ENCODE measurements at regions not wholly inside any gene's neighbourhood (a gene's known extent, or its start where the extent isn't known, plus 50 kb on each side); places are given as distances from the start of the nearest gene placed in this dataset.
"Not testable (repeated sequence)": the region's sequence is repeated elsewhere in the genome, so short reads cannot be mapped to it uniquely, and the experiment has no call there.

DNA sequence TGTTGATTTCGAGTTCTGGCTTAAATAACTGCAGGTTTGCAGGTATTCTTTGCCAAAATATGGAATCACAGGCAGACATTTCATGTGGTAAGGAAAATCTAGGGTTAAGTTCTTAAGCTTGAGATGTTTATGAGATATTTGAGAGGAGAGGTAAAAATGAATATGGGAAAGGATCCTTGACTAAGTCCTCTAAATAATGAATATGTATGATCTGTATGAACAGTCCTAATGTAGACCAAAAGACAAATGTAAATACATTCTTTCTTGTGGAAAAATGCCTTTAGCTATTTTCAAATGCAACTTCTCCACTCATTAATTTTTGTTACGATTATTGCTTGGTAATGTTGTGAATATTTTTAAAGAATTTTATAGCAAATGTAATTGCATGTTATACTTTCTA is 1632.6 kb downstream of the SUCLG1 start:
- DNase-seq (ENCODE audit: low read depth, low spot score): no peak

- no peak for DNase-seq (ENCODE audit: low read depth, low spot score)
Observed at GRCh38 chr2:82825410-82826090, 1633.5 kb downstream of the SUCLG1 start.

GRCh38 chr2:82823892-82824291 is 1635.2 kb downstream of the SUCLG1 start:
- no peak for DNase-seq (ENCODE audit: low read depth, low spot score)

- DNase-seq (ENCODE audit: low read depth, low spot score): no peak
Observed at GRCh38 chr2:82819951-82820350, 1639.1 kb downstream of the SUCLG1 start.

DNA sequence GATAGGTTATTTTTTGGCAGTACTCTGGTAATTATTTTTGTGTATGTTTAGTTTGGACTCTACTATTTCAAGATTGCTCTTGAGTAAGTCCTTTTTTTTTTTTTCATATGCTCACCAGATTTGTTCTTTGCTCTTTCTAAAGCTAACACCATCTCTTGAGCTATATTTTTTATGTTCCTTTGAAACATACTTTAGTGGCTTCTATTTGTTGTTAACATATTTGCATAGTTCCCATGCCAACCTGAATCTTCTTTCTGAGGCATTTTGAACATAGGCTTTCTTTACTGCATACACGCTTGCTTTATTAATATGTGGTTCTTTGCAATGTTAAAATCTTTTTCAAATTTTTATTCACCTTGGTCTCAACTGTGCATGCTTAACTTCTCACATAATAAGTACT is 1644.9 kb downstream of the SUCLG1 start:
- no peak for DNase-seq (ENCODE audit: low read depth, low spot score)

GRCh38 chr2:82811946-82812345 is 1647.1 kb downstream of the SUCLG1 start:
- DNase-seq (ENCODE audit: low read depth, low spot score): no peak

DNA sequence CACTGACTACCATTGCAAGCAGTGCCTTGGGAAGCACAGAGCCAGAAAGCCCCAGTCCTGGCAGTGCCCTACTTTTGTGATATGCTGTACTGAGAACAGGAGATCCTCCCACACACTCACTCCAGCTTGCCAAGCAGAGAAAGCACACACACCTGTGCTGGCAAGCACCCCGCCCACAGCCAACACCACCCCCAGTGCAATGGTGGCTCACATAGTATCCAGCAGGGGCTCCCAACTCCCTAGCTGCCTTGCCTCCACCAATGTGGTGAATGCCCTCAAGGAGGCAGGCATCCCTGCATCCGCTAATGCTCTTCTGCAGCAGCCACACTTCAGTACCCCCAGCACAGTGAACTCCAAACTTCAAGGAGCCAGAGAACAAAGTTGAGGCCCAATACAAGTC is 1655.8 kb downstream of the SUCLG1 start:
- no peak for DNase-seq (ENCODE audit: low read depth, low spot score)

GRCh38 chr2:82797469-82797868 is 1661.6 kb downstream of the SUCLG1 start:
- DNase-seq (ENCODE audit: low read depth, low spot score): no peak

- no peak for DNase-seq (ENCODE audit: low read depth, low spot score)
Observed at GRCh38 chr2:82796132-82796531, 1662.9 kb downstream of the SUCLG1 start.

- no peak for DNase-seq (ENCODE audit: low read depth, low spot score)
Observed at GRCh38 chr2:82795446-82795845, 1663.6 kb downstream of the SUCLG1 start.

DNA sequence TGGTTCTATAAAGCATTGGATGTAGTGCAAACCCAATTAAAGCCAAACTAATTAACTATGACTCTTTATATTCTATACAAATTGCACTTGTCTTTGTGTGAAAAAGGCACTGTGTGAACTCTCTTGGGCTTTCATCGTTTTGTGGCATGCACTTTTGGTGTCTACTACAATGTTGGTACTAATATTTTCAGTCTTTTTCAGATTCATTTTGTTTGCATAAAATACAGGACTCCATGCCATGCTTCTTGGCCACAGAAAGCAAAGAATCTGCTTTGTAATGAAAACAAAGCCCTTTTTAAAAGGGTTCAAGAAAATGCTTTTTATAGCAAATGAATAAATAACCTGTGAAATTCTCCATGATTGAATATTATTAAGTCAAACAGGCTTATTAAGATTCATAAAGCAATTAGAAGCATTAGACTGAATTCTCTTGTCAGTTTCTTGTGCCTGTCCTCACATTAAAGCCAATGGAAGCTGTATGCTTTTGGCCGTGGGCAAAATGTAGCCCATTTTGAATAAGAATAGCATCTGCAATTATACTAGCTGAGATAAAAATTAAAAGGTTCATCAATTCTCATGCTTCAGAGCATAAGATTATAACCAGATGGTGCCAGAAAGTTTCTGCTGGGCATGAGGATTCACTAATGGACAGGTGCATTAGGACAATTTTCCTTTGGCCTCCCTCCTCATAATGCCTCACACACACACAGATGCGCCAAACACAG is 1665.2 kb downstream of the SUCLG1 start:
- DNase-seq (ENCODE audit: low read depth, low spot score): no peak

GRCh38 chr2:82792316-82792715 is 1666.8 kb downstream of the SUCLG1 start:
- no peak for DNase-seq (ENCODE audit: low read depth, low spot score)

DNA sequence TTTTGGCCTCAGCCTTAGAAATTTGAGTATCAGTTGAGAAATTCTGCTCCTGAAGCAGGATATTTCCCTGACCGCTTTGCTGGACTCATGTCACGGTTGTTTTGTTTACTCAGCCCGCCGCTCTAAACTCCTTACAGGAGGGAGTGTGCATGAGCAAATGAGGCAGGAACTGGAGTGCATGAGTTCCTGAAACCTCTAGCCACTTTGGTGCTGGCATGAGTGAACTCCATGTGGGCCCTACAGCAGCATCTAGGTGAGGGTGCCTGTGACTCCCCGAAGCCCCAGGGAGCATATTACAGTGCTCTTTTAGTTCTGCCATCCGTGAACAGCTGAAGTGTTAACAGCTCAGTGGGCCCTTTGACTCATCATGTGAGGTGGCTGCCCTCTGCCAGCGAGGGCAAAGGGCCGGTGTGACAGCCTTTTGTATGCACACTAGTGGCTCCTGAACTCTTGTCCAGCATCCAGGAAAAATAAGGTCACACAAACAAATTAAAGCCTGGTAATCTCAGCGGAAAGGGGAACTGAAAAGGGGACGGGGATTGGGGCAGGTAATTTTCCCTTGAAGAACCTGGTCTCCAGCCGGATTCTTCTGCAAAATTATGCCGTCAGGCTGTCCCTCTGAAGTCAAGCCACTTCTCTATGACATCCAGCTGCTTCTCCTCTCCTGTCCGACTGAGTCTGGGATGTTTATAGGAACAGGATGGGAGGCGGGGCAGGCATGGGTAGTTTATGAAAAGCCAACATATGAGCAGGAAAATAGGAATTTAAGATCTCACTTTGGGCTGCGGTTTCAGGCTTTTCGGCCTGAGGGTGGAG is 1668.7 kb downstream of the SUCLG1 start:
- DNase-seq (ENCODE audit: low read depth, low spot score): no peak

DNA sequence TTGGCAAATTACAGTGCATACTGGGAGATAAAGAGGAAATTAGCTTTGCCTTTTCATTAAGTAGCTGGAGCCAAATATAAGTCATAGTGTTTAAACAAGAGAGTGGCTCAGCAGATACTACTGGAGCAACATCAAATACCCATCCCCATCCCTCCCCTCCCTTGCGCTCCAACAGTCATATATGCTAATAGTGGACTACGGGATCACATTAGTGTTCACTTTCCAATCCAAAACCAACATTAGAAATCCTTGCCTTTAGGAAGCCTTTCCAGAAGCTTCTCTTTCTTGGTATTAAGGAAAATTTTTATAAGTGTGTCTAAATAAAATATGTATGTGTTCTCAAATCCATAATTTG is 1669.3 kb downstream of the SUCLG1 start:
- DNase-seq (ENCODE audit: low read depth, low spot score): no peak

- no peak for DNase-seq (ENCODE audit: low read depth, low spot score)
Observed at GRCh38 chr2:82781176-82781915, 1677.7 kb downstream of the SUCLG1 start.

- DNase-seq (ENCODE audit: low read depth, low spot score): no peak
Observed at GRCh38 chr2:82780050-82780449, 1679.0 kb downstream of the SUCLG1 start.

DNA sequence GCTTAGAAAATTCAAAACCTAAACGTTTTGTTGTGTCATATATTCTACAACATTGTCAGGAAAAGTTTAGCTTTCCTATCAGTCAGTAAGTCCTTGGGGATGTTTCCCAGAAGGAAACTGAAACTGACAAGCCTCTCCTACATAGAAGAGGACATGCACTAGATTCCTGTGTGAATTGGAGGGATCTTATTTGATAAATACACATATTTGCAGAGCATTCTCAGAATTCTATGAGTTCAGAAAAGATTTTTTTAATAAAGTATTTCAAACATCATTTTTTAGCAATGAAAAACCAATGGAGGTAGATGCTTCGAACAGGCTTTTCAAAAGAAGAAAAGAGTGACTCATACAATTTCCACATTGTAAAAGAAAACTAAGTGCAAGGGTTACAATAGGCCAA is 1706.7 kb downstream of the SUCLG1 start:
- no peak for DNase-seq (ENCODE audit: low read depth, low spot score)

DNA sequence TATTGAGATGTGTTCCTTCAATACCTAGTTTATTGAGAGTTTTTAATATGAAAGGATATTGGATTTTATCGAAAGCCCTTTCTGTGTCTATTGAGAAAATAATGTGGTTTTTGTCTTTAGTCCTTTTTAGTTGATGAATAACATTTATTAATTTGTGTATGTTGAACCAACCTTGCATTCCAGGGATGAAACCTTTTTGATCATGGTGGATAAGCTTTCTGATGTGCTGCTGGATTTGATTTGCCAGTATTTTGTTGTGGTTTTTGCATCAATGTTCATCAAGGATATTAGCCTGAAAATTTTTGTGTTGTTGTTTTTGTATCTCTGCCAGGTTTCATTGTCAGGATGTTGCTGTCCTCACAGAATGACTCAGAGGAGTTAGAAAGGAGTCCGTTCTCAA is 1710.4 kb downstream of the SUCLG1 start:
- DNase-seq (ENCODE audit: low read depth, low spot score): no peak

GRCh38 chr2:82740527-82740926 is 1718.6 kb downstream of the SUCLG1 start:
- DNase-seq (ENCODE audit: low read depth, low spot score): no peak

- DNase-seq (ENCODE audit: low read depth, low spot score): not testable (repeated sequence)
Observed at GRCh38 chr2:82737965-82738364, 1721.1 kb downstream of the SUCLG1 start.

DNA sequence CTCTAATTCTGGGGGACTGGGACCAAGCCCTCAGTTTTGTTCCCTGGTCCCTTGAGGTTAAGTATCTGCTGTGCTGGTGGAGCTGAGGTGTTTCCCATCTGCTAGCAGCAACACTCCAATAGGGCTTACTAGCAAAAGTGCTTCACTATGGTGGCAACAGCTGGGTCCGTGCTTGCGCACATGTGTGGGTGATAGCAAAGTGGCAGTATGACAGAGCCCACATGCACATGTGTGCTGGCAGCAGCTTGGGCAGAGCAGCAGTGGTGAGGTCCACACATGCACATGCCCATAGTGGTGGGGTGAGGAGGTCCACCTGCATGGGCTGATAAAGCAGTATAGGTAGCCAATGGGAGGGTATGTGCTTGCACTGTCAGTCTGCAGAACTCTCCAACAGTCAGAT is 1723.7 kb downstream of the SUCLG1 start:
- DNase-seq (ENCODE audit: low read depth, low spot score): no peak

DNA sequence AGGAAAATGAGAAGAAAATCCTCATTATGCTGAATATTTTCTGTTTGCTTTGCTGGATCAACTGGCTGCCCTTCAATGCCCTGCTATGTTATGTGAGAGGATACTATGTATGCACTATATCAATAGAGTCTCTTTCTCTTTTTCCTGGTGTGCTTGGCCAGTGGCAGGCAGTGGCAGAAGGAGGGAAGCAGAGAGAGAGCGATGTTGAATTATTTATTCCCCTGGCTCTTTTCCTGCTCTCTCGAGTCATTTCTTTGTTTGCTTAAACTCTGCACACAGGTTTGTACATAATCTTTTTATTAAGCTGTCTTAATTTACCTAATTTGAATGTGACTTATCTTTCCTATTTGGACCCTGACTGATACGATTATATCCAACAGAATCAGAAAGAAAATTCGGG is 1727.3 kb downstream of the SUCLG1 start:
- DNase-seq (ENCODE audit: low read depth, low spot score): no peak

All from activated CD4-positive, CD25-positive, alpha-beta regulatory T cell treated with anti-CD3 and anti-CD28 coated beads, Interleukin-2, amount 50 U/mL, for 16 hours (primary cell).